Right forelimb (tissue), 1 donor: ENCODE measurements at regions not wholly inside any gene's neighbourhood (a gene's known extent, or its start where the extent isn't known, plus 50 kb on each side); places are given as distances from the start of the nearest gene placed in this dataset.
A peak's percentile ranks its signal among the peaks of the same experiment; 100 is the strongest.

Source experiments
- DNase-seq: peaks from one replicate; pipeline ENCODE4 v3.0.0-alpha.2; 2018

DNA sequence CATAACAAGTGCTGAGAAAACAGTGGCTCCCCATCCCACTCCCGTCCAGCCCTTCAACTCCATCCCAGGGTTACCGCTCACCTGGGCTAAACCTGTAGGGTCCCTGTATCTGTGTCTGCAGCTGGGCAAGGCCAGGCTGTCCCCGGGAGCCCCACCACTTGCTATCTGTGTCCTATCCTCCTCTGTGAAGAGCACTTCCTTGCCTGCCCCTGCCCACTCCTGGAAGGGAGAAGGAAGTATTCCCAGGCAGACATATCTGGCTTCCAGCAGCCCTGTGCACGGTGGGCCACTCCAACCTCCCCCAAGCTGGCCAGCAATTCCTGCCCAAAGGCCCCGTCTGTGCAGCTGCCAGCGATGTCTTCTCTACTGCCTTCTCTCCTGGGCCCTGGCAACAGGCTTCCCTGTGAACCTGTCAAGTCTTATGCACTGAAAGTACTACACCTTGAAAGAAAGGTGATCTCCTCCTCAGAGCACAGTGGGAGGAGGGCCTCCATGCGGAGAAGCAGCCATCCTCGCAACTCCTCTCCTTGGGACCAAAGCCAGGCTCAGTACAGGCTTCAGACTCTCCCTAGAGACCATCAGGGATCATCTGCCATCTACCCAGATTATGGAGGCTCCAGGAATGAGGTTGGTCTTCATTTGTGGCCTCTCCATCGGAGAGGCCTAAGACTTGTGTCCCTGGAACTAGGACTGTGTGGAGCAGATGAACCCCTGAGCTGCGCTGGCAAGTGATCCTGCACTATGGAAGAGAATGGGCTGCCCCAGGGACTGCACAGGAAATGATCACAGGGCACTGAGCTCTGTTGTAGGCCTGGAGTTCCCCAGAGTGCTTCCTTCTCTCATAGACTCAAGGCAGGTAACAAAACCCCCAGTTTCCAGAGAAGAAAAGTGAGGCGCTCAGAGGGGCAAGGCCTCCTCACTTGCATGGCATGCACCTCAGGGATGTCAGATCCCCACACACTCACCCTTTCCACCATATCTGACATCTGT lies 663.6 kb downstream of the BCL11B start:
- no peak for DNase-seq

DNA sequence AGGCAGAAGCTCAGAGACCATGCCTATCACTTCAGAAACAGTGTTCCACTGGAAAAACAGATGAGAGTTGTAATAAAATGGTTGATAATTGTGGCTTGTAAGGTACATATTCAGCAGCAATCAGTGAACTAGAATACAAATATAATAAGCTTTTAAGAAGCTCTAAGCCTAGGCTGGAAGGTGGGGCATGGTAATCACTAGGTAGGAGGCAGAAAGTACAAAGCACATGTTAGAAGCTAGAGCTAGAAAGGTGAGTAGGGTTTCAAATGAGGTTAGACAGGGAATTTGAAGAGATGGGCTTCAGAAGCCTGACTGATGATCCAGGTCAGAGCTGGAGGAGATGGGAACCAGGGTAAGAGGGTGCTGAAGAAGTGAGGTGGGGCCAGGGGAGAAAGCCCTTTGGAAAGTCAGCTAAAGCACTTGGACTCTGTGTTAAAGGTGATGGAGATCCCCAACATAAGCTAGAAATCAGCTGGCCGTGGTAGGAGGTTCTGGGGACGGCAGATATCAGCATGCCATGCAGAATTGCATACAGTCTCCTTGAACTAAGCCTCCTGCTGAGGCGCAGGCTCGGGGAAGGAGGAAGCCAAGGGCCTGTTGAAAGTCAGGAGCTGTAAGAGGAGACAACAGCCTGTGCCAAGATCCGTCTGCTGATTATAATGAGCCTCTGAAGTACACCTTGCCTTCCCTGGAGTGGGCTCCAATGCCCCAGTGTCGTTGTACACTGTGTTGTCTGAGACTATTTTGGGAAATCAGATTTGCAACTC lies 659.4 kb downstream of the BCL11B start:
- DNase-seq, result no peak

DNA sequence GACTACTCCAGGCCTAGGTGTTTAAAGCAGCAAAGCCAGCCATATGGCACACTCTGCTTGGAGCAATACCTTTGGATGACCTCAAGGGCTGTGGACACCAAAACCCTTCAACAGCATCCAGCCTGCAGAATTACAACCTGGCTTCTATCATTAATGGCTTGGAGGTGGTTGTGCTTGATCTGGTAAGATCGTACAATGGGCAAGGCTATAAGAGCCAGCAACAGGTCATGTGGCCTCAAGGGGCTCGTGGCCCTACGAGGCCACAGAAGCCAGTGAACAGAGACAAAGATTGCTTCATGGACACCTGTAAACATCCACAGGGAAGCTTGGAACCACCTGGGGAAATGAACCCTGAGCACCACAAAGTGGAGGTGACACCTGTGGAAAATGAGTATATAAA lies 657.3 kb downstream of the BCL11B start:
- DNase-seq, result no peak

DNA sequence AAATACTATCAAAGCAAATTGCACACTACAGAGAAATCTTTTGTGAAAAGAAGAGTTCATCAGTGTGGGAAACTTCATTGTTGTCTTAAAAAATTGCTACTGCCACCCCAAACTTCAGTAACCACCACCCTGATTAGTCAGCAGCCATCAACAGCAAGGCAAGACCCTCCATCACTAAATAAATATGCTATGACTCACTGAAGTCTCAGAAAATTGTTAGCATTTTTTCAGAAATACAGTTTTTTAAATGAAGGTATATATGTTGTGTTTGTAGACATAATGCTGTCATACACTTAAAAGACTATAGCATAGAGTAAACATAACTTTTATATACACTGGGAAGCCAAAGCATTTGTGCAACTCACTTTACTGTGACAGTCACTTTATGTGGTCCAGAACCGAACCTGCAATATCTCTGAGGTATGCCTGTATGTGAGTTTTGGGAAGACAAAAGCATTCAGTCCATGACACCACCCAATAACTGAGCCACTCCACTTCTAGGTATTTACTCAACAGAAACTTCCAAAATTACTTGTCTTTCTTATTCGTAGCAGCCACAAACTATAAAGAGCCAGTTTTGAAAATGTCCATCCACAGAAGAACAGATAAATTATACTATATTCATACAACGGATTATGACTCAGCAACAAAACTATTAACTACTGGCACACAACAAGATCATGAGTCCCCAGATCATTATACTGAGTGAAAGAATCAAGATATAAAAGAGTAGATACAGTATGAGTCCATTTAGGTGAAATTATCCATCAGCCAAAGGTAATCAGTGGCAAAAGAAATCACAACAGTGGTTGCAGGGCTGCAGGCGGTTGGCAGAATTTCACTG lies 649.6 kb downstream of the BCL11B start:
- no peak for DNase-seq

DNA sequence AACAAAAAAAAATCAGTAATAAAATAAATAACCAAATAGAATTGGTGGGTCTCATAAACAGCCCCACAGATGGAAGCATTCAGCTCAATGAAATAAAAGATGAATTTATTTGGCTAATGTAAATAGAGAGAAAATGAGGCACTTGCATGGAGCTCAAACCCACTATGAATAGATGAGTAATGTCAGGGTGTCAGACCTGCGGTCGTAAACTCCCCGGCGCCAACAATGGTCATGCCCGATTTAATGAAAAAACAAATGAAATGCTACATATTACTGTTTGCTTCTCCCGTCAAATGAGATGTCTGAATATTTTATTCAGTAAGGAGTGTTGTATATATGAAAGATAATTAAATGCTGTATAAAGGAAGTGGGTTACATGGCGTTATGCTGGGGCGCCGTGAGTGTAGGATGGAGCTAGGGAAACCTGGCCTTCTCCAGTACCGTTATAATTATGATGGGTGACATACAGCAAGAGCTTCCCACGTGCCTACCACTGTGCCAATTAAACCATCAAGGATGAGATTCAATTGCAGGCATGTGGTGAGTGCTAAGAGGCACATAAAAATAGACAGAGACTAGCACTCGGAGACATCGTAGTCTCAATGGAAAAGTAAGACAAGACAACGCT lies 648.1 kb downstream of the BCL11B start:
- DNase-seq, result no peak

DNA sequence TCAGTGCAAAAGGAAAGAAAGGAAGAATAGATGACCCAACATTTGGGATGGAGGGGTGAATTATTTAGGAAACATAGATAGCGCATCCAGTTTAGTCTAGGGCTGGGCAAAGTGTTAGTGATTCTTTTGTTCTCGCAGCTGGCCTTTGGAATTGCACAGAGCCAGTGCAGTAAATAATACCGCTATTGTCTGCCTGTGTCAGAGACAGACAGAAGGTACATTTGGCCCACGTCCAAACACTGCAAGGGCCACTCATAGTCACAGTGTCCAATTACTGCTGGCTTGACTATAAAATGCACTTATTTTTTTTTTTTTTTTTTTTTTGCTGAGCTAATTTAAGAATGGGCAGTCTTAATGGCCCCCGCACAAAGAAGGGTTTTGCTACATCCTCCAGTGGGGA lies 638.6 kb downstream of the BCL11B start:
- DNase-seq, result no peak

DNA sequence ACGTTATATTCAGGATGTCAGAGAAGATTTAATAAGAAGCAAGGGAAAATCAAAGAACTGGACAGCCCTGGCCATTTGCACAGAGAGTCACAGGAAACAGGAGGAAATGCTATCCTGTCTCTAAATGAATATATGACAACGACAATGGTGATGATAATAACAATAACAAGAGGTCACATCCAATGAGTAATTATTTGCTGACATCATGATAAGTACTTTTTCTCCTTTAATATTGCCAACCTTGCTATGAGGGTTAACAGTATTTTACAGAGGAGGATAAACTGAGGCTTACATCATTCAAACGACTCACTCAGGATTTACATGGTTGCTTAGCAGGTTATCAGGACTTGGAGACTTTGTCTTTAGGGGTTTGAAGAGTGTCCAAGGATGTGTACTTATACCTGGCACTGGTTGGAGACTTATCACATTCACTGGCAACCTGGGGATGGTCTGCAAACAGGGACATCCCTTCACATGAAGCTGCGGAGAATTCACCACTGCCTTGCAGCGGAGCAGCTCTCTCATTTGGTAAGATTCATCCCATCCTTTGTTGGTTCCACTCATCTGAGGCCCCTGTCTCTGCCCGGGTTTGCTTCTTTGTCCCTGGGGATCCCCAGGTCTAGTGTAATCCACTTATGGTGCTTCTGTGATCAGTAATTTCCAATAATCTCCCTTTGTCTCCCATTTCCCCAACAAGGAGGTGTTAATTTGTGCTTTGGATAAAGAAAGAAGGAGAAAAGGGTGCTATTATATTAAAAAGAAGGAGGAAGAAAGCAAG lies 637.8 kb downstream of the BCL11B start:
- DNase-seq, result no peak

DNA sequence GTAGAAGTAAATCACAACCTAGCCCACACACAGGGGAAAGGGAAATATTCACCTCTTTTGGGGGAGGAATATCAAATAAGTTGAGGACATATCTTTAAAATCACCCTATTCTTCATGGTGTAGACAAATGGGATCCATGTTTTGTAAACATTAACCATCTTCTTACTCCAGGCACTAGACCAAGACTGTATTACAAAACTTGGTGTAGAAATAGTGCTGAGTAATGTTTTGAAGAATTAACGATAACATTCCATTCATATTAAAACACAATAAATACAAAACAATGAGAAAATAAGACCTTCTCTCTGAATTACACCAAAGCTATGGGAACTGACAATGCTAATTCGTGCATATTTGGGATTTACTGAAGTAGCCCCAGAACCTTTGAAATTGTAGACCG lies 633.6 kb downstream of the BCL11B start:
- DNase-seq, result no peak

DNA sequence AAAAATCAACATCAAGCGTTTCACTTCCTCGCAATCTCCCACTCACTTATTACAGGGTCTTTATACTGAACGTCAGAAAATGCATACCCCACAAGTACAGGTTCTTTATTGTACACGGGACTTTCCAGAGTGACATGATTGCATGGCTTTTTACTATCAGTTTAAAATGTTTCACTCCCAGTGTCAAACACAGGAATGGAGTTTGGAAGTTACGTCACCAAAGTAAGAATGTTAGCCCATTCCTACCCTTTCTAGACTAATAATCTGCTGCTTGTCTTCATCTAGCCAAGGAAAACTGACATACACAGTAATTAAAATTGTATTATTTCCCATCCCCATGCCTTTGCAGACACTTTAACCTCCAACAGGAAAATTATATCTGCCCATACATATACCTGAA lies 624.2 kb downstream of the BCL11B start:
- no peak for DNase-seq

DNA sequence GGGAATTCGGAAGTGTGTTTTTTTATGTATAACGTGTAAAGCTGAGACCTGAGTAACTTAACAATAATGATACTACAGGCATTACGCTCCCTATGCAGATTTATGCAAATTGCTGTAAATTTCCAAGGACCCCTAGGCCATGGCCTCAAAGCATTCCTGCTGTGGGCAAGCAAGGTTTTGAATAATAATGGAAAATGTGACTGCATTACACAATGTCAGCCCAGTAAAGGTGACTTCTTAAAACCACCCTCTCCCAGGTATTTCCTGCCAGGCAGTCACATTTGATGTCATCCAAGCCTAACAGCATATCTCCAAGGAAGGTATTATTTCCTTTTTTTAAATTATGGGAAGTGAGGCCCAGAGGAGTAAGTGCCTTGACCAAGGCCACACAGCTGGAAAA lies 621.0 kb downstream of the BCL11B start:
- DNase-seq, result no peak

DNA sequence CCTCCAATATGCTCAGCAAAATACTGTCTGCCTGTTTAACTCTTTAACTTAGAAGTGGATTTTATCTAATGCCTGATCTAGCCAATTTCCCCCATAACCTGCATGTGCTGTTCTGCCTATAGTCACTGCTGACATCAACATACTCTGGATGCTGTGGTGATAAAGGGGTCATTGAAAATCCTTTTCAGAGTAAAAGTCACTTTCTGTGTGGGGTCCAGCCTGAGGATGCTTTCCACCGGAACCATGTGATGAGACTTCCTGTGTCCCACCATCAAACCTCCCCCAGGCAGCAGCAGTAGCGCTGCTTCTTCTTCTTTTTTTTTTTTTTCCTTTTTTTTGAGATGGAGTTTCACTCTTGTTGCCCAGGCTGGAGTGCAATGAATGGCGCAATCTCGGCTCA lies 607.0 kb downstream of the BCL11B start:
- DNase-seq, result no peak

DNA sequence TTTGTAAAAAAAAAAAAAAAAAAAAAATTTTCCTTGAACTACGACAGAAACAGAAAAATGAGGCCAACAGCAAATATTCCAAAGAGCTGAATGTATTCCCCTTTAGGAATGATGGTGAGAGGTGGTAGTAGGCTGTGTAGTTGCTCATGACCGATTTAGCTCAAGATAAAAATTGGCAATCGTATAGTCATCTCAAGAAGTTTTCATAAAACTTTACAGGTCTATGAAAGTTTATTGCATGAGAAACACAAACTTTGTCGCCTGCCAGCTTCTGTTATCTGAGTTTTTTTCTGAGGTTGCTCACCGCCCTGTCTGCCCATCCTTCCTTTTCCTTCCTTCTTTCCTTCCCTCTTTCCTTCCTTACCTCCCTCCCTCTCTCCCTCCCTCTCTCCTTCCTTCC lies 605.5 kb downstream of the BCL11B start:
- no peak for DNase-seq

DNA sequence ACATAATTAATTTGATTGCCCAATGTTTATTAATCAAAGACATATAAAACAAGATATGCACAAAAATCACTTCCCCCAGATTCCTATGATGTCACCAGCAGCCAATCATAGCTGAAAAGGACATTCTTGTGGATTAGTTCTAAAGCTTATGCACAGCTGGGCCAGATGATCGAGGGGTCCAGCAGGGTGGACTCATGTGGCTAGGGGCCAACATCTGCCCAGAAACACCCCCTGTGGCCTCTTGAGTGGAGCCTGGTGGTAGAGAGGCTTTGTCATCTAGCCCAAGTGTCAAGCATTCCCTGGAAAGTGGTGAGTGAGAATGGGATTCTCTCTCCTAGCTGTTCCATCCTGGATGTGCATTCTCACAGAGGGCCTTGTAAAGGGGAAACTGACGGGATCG lies 590.0 kb downstream of the BCL11B start:
- peak; percentile 58 for DNase-seq

DNA sequence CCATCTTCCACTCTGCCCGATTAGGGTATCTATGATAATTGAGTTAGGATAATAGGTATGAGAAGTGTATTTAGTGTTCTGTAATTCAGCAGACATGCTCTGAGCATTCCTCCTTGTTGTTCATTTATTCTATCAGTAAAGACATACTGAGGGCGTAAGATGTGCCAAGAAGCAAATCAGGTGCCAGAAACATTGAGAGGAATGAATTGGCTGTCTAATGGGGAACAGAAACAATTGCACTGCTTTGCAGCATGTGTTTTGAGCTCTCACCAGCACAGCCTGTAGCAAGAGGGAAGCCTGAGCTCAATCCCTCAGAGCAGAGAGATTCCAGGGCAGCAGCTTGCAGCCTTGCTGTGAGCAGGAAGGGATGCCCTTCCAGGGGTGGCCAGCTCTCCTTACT lies 589.3 kb downstream of the BCL11B start:
- DNase-seq, result no peak

DNA sequence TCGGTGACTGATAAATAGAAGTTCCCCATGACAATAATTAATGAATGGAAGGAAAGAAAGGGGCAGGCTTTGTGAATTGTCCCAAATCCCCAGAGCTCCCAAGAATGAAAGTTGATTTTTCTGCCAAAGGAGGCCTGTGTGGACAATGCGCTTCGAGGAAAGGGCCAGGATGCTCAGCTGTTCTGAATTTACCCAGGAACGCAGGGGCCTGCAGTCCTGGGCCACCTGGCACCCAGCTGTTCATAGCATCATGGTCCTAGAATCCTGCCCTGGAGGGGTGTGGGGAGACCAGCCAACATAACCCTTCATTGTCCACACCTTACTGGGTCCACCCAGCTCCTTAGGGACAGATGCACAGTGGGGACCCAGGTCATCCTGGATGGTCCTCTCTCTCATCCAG lies 587.5 kb downstream of the BCL11B start:
- DNase-seq, result peak; percentile 65

DNA sequence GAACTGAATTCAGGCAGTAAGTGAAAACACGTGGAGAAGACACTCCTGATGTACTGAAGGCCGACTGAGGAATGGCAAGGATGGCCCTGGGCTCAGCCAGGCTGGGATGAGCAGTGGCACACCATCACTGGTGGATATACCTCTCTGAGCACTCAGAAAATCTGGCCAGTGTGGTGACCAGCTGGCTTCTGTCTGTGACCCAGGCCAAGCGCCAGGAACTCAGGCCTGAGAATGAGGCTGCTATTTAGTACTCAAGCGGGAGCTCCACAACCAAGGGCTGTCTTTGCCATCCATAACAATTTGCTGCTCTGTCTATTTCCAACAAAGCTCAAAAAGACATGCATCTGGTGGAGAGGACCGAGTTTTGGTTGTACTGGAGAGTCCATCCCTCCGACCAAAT lies 586.3 kb downstream of the BCL11B start:
- DNase-seq, result no peak

DNA sequence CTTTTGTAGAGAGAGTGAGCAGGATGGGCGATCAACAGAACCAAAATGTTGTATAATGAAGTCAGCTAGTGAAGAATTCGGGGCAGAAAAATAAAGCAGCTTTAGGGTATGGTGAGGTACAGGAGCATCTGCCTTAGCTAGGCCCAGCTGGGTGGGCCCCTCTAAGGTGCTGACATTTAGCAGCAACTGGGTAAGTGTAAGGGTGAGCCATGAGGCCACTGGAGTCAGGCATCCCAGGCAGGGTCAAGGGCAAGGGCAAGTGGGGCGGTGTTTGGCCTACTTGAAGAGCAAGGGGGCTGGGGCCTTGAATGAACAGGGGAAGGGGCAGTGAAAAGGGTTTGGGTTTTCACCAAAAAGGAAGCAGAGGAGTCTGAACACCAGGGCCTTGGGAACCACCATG lies 583.6 kb downstream of the BCL11B start:
- no peak for DNase-seq

DNA sequence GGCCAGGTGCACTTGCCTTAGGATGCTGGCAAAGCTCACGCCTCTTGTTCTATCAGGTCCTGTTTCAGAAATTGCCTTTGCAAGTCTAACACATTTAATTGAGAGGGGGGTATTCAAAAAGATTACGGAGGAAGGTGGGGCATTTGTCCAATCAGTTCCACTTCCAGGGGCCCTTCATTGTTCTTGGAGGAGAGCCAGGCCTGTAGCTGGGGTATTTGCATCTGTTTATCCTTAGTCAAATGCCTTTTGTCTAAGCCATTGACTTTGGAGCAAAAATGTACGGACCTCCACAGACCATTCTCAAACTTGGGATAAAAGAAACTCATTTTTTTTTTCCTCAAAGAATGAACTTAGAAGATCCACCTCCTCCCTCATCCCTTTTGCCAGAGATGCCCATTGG lies 582.0 kb downstream of the BCL11B start:
- no peak for DNase-seq

DNA sequence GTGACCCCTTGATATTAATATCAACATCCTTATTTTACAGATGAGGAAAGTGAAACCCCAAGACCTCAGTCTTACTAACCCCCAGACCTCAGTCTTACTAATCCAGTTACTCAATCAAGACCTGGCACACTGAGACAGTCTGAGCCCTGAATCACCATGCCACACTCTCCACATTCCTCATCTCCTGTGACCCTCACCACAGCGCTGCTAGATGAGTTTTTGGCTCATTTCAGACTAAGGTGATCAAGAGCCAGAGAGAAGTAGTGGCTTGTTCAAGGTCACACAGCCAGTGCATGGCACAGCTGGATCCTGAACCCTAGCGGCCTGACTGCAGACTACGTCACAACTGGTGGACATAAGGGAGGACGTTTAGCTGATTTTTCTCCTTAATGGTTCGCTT lies 579.2 kb downstream of the BCL11B start:
- no peak for DNase-seq

DNA sequence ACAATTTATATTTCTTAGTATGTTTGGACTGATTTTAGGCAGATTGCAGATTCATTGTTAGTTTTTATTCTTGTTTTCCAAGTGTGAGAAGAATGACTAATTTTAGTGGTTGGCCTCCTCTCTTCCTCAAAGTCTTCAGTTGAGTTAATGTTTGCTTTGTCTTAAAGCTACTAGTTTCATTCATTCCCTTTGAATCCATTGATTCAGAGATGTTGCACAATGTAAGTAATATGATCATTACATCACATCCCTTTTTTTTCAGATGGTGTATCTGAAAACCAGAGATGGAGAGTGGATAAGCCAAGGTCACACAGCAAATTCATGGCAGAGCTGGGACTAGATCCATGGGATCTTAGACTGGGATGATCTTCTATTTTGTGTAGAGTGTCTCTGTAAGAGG lies 577.5 kb downstream of the BCL11B start:
- no peak for DNase-seq

DNA sequence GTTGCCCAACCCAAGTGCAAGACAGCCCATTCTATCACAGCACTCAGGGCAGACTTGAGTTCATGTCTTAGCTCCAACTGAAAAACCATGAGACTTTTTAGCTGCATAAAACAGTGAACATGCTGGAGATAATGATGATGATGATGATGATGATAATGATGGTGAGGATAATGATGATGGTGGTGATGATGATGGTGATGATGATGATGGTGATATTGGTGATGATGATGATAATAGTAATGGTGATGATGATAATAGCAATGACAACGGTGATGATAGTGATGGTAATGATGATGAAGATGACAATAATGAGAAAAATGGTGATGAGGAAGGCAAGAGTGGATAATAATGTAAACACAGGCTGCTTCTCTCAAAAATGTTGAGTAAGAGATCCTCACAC lies 576.2 kb downstream of the BCL11B start:
- DNase-seq, result no peak

DNA sequence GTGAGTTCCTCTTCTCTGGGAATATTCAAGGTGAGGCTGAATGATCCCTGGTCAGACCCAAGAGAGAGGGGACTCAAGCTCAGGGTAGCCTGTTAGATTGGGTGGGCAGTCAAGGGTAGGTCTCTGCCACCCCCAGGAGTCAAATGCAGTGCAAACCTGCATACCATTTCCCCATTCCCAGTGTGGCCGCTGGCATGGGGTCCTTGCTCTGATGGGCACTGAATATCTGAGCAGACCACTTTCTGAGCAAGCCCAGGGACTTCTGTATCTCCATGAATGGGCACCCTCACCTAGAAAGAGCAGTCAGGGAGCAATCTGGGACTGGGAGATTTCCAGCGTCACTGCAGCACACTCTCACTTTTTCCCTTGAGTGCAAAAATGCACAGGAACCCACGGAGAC lies 573.7 kb downstream of the BCL11B start:
- DNase-seq, result no peak
